ENCODE measurements at regions not wholly inside any gene's neighbourhood (a gene's known extent, or its start where the extent isn't known, plus 50 kb on each side); places are given as distances from the start of the nearest gene placed in this dataset.

DNA sequence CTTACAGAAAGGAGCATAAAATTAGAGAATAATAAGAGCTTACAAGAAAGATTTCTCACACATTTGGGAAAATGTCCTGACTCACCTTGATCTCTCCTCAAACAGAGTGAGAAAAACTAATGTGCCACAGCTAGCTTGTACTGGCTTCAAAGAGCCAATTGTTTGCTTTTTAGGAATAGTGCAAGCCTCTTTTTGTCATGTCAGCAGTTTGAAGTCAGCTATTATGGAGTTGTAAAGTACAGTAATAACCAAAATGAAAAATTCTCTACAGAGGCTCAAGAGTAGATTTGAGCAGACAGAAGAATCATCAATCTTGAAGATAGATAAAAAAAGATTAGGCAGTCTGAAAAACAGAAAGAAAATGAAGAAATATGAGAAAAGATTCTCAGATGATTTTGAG is 313.4 kb upstream of the GPR149 start:
- TF ChIP-seq, protein P1, sequence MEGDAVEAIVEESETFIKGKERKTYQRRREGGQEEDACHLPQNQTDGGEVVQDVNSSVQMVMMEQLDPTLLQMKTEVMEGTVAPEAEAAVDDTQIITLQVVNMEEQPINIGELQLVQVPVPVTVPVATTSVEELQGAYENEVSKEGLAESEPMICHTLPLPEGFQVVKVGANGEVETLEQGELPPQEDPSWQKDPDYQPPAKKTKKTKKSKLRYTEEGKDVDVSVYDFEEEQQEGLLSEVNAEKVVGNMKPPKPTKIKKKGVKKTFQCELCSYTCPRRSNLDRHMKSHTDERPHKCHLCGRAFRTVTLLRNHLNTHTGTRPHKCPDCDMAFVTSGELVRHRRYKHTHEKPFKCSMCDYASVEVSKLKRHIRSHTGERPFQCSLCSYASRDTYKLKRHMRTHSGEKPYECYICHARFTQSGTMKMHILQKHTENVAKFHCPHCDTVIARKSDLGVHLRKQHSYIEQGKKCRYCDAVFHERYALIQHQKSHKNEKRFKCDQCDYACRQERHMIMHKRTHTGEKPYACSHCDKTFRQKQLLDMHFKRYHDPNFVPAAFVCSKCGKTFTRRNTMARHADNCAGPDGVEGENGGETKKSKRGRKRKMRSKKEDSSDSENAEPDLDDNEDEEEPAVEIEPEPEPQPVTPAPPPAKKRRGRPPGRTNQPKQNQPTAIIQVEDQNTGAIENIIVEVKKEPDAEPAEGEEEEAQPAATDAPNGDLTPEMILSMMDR (IDR thresholded peaks at IDR 0.05), result no peak
- TF ChIP-seq POLR2A (IDR thresholded peaks at IDR 0.05), result no peak

All from testis (tissue), 2 donors.